ENCODE measurements at regions not wholly inside any gene's neighbourhood (a gene's known extent, or its start where the extent isn't known, plus 50 kb on each side); places are given as distances from the start of the nearest gene placed in this dataset.

DNA sequence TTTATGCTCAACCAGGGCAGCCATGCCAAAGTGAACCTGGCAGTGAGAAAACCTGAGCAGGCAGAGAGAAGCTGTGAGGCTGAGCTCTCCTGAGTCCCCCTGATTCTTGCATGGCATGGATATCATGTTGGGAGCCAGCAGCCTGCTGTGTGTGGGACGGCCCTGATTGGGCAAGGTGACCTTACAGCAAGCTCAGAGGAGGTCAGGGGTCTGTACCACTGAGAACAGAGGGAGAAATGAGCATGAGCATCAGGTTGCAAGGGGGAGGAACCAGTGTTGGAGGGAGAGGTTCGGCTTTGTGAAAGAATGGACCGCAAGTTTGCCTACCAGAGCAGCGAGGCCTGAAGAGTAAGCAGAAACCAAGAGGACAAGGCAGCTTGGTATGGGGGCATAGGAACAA, 59.1 kb upstream of the PTGR2 start:
- TF ChIP-seq RAD21 (IDR thresholded peaks at IDR 0.05; ENCODE audit: low read depth): no peak
- TF ChIP-seq CEBPB (IDR thresholded peaks at IDR 0.05): no peak
- no peak for TF ChIP-seq EP300 (IDR thresholded peaks at IDR 0.05; ENCODE audit: borderline replicate concordance)
- TF ChIP-seq, protein P1, sequence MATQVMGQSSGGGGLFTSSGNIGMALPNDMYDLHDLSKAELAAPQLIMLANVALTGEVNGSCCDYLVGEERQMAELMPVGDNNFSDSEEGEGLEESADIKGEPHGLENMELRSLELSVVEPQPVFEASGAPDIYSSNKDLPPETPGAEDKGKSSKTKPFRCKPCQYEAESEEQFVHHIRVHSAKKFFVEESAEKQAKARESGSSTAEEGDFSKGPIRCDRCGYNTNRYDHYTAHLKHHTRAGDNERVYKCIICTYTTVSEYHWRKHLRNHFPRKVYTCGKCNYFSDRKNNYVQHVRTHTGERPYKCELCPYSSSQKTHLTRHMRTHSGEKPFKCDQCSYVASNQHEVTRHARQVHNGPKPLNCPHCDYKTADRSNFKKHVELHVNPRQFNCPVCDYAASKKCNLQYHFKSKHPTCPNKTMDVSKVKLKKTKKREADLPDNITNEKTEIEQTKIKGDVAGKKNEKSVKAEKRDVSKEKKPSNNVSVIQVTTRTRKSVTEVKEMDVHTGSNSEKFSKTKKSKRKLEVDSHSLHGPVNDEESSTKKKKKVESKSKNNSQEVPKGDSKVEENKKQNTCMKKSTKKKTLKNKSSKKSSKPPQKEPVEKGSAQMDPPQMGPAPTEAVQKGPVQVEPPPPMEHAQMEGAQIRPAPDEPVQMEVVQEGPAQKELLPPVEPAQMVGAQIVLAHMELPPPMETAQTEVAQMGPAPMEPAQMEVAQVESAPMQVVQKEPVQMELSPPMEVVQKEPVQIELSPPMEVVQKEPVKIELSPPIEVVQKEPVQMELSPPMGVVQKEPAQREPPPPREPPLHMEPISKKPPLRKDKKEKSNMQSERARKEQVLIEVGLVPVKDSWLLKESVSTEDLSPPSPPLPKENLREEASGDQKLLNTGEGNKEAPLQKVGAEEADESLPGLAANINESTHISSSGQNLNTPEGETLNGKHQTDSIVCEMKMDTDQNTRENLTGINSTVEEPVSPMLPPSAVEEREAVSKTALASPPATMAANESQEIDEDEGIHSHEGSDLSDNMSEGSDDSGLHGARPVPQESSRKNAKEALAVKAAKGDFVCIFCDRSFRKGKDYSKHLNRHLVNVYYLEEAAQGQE (IDR thresholded peaks at IDR 0.05; ENCODE audit: low read depth): no peak
- TF ChIP-seq NFIC (IDR thresholded peaks at IDR 0.05): no peak
- TF ChIP-seq ZBTB7A (IDR thresholded peaks at IDR 0.05; ENCODE audit: low read depth): no peak
- TF ChIP-seq CREB1 (IDR thresholded peaks at IDR 0.05; ENCODE audit: low read depth): no peak
- no peak for TF ChIP-seq FOXM1 (IDR thresholded peaks at IDR 0.05; ENCODE audit: borderline replicate concordance, low read depth)
- no peak for TF ChIP-seq YY1 (IDR thresholded peaks at IDR 0.05; ENCODE audit: low read depth)
- TF ChIP-seq, protein P2, sequence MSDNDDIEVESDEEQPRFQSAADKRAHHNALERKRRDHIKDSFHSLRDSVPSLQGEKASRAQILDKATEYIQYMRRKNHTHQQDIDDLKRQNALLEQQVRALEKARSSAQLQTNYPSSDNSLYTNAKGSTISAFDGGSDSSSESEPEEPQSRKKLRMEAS (IDR thresholded peaks at IDR 0.05): no peak
- no peak for TF ChIP-seq TAF1 (IDR thresholded peaks at IDR 0.05; ENCODE audit: low read depth)
- TF ChIP-seq, protein P3, sequence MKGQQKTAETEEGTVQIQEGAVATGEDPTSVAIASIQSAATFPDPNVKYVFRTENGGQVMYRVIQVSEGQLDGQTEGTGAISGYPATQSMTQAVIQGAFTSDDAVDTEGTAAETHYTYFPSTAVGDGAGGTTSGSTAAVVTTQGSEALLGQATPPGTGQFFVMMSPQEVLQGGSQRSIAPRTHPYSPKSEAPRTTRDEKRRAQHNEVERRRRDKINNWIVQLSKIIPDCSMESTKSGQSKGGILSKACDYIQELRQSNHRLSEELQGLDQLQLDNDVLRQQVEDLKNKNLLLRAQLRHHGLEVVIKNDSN (IDR thresholded peaks at IDR 0.05): no peak
- TF ChIP-seq TCF12 (IDR thresholded peaks at IDR 0.05; ENCODE audit: low read depth): no peak
- no peak for TF ChIP-seq EGR1 (IDR thresholded peaks at IDR 0.05)
